Mammary epithelial cell (primary cell): ENCODE measurements at regions not wholly inside any gene's neighbourhood (a gene's known extent, or its start where the extent isn't known, plus 50 kb on each side); places are given as distances from the start of the nearest gene placed in this dataset.

Experiments
- EZH2 ChIP-seq: IDR thresholded peaks from 2 replicates; pipeline ENCODE4 v1.6.1; 2012; ENCODE audit warnings: low read length, inconsistent platforms, borderline replicate concordance
- TF ChIP-seq, protein P1 (sequence below), 2 donors: IDR thresholded peaks in 1 of 2; conservative IDR thresholded peaks in 1 of 2; 2 replicates each; pipeline ENCODE4 v1.5.1; 2011 to 2012; ENCODE audit warnings: inconsistent platforms in 2 of 2, low read length in 2 of 2, mild to moderate bottlenecking in 2 of 2, control low read depth in 1 of 2, low read depth in 1 of 2; ENCODE audit not compliant: insufficient read depth in 1 of 2; ENCODE audit errors: extremely low read depth in 1 of 2

GRCh38 chr2:134776836-134777235 lies 58.0 kb upstream of the TMEM163 start:
- TF ChIP-seq, protein P1, sequence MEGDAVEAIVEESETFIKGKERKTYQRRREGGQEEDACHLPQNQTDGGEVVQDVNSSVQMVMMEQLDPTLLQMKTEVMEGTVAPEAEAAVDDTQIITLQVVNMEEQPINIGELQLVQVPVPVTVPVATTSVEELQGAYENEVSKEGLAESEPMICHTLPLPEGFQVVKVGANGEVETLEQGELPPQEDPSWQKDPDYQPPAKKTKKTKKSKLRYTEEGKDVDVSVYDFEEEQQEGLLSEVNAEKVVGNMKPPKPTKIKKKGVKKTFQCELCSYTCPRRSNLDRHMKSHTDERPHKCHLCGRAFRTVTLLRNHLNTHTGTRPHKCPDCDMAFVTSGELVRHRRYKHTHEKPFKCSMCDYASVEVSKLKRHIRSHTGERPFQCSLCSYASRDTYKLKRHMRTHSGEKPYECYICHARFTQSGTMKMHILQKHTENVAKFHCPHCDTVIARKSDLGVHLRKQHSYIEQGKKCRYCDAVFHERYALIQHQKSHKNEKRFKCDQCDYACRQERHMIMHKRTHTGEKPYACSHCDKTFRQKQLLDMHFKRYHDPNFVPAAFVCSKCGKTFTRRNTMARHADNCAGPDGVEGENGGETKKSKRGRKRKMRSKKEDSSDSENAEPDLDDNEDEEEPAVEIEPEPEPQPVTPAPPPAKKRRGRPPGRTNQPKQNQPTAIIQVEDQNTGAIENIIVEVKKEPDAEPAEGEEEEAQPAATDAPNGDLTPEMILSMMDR (conservative IDR thresholded peaks at IDR 0.05 in 1 of 2, IDR thresholded peaks at IDR 0.05 in 1 of 2; ENCODE audit: extremely low read depth in 1 of 2, insufficient read depth in 1 of 2, low read depth in 1 of 2, low read length in 2 of 2) = no peak
- TF ChIP-seq EZH2 = no peak
